PFSK-1 (cell line): ENCODE measurements at regions not wholly inside any gene's neighbourhood (a gene's known extent, or its start where the extent isn't known, plus 50 kb on each side); places are given as distances from the start of the nearest gene placed in this dataset.

Source experiments
- FOXP2 ChIP-seq: optimal IDR thresholded peaks from 2 replicates; pipeline ENCODE3; 2011; ENCODE audit warnings: borderline replicate concordance, control low read depth, inconsistent platforms; ENCODE audit not compliant: insufficient read depth; ENCODE audit errors: extremely low read length, extremely low read depth
- POLR2AphosphoS5 ChIP-seq: IDR thresholded peaks from 2 replicates; pipeline ENCODE4 v1.6.1; 2012; ENCODE audit warnings: low read depth, mild to moderate bottlenecking, control low read depth, low read length, moderate library complexity
- SIN3A ChIP-seq: IDR thresholded peaks from 2 replicates; pipeline ENCODE4 v1.6.1; 2012; ENCODE audit warnings: mild to moderate bottlenecking, low read length, moderate library complexity, borderline replicate concordance; ENCODE audit not compliant: insufficient read depth
- TAF1 ChIP-seq: IDR thresholded peaks from 2 replicates; pipeline ENCODE4 v1.6.1; 2012; ENCODE audit warnings: low read length, control low read depth, borderline replicate concordance; ENCODE audit not compliant: insufficient read depth
- TF ChIP-seq, protein P1 (sequence below), 2 experiments: IDR thresholded peaks; 2 replicates each; pipeline versions ENCODE4 v1.6.1 to v1.8.0; 2011 to 2012; ENCODE audit warnings: low read depth in 2 of 2, low read length in 2 of 2, control low read depth in 1 of 2, inconsistent platforms in 1 of 2, mild to moderate bottlenecking in 1 of 2, moderate library complexity in 1 of 2; ENCODE audit not compliant: insufficient read depth in 1 of 2

DNA sequence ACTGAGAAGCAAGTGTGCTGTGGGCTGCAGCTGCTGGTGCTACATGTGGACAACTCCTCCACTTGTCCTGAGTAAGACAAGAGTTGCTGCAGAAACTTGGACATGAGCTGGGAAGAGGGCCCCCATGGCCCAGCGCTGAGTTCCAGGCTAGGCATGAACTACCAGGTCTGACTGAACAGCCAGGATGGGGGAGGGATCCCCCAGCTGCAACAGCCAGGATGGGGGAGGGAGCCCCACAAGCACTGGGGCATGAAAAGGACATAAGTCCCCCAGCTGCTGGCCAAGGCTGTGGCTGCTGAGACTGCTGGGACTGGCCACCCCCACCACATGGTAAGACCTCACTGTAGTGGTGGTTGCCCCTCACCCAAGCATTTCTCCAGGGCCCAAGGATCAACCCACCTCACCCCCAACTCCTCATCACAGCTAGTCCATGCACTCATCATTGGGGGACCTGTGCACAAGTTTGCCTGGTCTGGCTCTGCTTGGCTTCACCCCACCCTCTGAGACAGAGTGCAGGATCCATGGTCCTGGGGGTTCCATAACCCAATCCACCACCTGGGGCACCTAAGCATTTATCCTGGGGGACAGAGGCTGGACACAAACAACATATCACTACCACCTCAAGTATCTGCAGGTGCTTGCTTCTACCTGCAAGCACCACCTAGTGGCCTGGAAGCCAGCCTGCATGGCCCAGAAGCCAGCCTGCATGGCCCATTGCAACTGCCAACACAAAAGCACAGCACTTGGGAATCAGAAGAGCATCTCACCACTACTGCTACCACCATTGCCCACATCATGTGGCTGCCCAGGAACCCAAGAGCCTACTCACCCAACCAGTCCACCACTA is 84.5 kb upstream of the STT3B start:
- TF ChIP-seq POLR2AphosphoS5 (no peak), TAF1 (no peak), FOXP2 (no peak), SIN3A (no peak)
- TF ChIP-seq, protein P1, sequence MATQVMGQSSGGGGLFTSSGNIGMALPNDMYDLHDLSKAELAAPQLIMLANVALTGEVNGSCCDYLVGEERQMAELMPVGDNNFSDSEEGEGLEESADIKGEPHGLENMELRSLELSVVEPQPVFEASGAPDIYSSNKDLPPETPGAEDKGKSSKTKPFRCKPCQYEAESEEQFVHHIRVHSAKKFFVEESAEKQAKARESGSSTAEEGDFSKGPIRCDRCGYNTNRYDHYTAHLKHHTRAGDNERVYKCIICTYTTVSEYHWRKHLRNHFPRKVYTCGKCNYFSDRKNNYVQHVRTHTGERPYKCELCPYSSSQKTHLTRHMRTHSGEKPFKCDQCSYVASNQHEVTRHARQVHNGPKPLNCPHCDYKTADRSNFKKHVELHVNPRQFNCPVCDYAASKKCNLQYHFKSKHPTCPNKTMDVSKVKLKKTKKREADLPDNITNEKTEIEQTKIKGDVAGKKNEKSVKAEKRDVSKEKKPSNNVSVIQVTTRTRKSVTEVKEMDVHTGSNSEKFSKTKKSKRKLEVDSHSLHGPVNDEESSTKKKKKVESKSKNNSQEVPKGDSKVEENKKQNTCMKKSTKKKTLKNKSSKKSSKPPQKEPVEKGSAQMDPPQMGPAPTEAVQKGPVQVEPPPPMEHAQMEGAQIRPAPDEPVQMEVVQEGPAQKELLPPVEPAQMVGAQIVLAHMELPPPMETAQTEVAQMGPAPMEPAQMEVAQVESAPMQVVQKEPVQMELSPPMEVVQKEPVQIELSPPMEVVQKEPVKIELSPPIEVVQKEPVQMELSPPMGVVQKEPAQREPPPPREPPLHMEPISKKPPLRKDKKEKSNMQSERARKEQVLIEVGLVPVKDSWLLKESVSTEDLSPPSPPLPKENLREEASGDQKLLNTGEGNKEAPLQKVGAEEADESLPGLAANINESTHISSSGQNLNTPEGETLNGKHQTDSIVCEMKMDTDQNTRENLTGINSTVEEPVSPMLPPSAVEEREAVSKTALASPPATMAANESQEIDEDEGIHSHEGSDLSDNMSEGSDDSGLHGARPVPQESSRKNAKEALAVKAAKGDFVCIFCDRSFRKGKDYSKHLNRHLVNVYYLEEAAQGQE (IDR thresholded peaks at IDR 0.05; ENCODE audit: insufficient read depth in 1 of 2, low read depth in 2 of 2, low read length in 2 of 2): no peak

DNA sequence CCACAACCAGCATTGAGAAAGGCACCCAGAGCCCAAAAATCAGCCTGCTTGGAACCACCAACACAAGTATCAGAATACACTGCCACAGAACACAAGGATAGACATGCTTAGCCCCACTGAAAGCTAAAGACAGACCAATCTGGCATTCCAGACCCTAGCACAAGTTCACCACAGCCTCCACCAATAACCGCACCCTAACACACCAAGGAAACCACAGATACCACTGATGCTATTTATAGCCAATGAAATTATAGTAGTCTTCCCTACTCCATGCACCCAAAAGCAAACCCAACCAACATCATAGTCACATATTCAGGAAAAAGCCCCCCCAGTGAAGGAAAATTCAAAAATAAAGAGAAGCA is 83.9 kb upstream of the STT3B start:
- TF ChIP-seq TAF1: no peak
- TF ChIP-seq, protein P1 (IDR thresholded peaks at IDR 0.05; ENCODE audit: insufficient read depth in 1 of 2, low read depth in 2 of 2, low read length in 2 of 2): no peak
- no peak for TF ChIP-seq FOXP2
- TF ChIP-seq SIN3A: no peak
- TF ChIP-seq POLR2AphosphoS5: no peak

DNA sequence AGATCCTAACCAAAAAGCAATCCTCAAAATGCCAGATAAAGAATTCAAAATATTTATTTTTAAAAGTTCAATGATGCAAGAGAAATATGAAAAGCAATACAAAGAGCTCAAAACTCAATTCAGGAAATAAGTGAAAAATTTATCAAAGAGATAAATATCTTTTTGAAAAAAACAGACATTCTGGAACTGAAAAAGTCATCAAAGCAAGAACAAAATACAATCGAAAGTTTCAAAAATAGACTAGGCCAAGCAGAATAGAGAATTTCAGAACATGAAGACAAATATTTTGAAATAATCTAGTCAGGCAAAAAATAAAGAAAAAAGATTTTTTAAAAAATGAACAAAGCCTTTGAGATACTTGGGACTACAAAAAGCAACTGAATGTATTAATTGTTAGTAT is 83.4 kb upstream of the STT3B start:
- TF ChIP-seq POLR2AphosphoS5 (no peak), FOXP2 (no peak), TAF1 (no peak), SIN3A (no peak)
- TF ChIP-seq, protein P1 (IDR thresholded peaks at IDR 0.05; ENCODE audit: insufficient read depth in 1 of 2, low read depth in 2 of 2, low read length in 2 of 2): no peak

DNA sequence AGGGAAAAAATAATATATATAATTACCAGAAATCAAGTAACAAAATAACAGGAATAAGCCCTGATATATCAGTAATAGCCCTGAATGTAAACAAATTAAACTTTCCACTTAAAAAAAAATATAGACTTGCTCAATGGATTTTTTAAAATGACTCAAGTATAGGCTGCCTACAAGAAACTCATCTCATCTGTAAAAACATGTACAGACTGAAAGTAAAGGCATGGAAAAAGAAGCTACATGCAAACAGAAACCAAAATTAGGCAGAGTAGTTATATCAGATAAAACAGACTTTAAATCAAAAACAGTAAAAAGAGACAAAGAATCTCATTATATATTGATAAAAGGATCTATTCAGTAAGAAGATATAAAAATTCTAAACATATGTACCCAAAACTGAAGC is 82.4 kb upstream of the STT3B start:
- TF ChIP-seq, protein P1 (IDR thresholded peaks at IDR 0.05; ENCODE audit: insufficient read depth in 1 of 2, low read depth in 2 of 2, low read length in 2 of 2): no peak
- TF ChIP-seq SIN3A: no peak
- TF ChIP-seq TAF1: no peak
- TF ChIP-seq POLR2AphosphoS5: no peak
- no peak for TF ChIP-seq FOXP2
